PFSK-1 (cell line): ENCODE measurements at regions not wholly inside any gene's neighbourhood (a gene's known extent, or its start where the extent isn't known, plus 50 kb on each side); places are given as distances from the start of the nearest gene placed in this dataset.

Source experiments
- POLR2AphosphoS5 ChIP-seq: IDR thresholded peaks from 2 replicates; pipeline ENCODE4 v1.6.1; 2012; ENCODE audit warnings: low read depth, mild to moderate bottlenecking, control low read depth, low read length, moderate library complexity
- TAF1 ChIP-seq: IDR thresholded peaks from 2 replicates; pipeline ENCODE4 v1.6.1; 2012; ENCODE audit warnings: low read length, control low read depth, borderline replicate concordance; ENCODE audit not compliant: insufficient read depth

GRCh38 chr16:48852951-48853350 is 243.0 kb upstream of the N4BP1 start:
- no peak for TF ChIP-seq TAF1
- no peak for TF ChIP-seq POLR2AphosphoS5
